Embryonic facial prominence (tissue), 1 donor: ENCODE measurements at regions not wholly inside any gene's neighbourhood (a gene's known extent, or its start where the extent isn't known, plus 50 kb on each side); places are given as distances from the start of the nearest gene placed in this dataset.
"Not testable (repeated sequence)": the region's sequence is repeated elsewhere in the genome, so short reads cannot be mapped to it uniquely, and the experiment has no call there.

Experiments used
- DNase-seq: peaks from one replicate; pipeline ENCODE4 v3.0.0-alpha.2; 2016; ENCODE audit errors: extremely low spot score

GRCh38 chr5:169531631-169532030, 51.9 kb upstream of the SPDL1 start:
- DNase-seq = no peak

GRCh38 chr5:169527863-169528262, 55.7 kb upstream of the SPDL1 start:
- no peak for DNase-seq

GRCh38 chr5:169527066-169527465, 56.5 kb upstream of the SPDL1 start:
- DNase-seq = no peak

- DNase-seq = no peak
These were observed 60.7 kb upstream of the SPDL1 start for GRCh38 chr5:169522851-169523250.

- DNase-seq = no peak
These were observed 62.1 kb upstream of the SPDL1 start for GRCh38 chr5:169521366-169521983.

GRCh38 chr5:169519358-169519757, 64.2 kb upstream of the SPDL1 start:
- DNase-seq = no peak

GRCh38 chr5:169518779-169519178, 64.8 kb upstream of the SPDL1 start:
- DNase-seq = not testable (repeated sequence)

GRCh38 chr5:169512385-169512784, 71.2 kb upstream of the SPDL1 start:
- DNase-seq = no peak

- no peak for DNase-seq
These were observed 71.9 kb upstream of the SPDL1 start for GRCh38 chr5:169511708-169512107.

GRCh38 chr5:169507051-169507450, 76.5 kb upstream of the SPDL1 start:
- DNase-seq = no peak

- no peak for DNase-seq
These were observed 79.7 kb upstream of the SPDL1 start for GRCh38 chr5:169503886-169504285.

- no peak for DNase-seq
These were observed 83.5 kb upstream of the SPDL1 start for GRCh38 chr5:169499990-169500505.

- no peak for DNase-seq
These were observed 86.7 kb upstream of the SPDL1 start for GRCh38 chr5:169496878-169497277.

GRCh38 chr5:169494941-169495548, 88.5 kb upstream of the SPDL1 start:
- DNase-seq = no peak

- no peak for DNase-seq
These were observed 89.1 kb upstream of the SPDL1 start for GRCh38 chr5:169494383-169494935.

- DNase-seq = no peak
These were observed 109.3 kb upstream of the SPDL1 start for GRCh38 chr5:169474226-169474625.

GRCh38 chr5:169472544-169472943, 111.0 kb upstream of the SPDL1 start:
- DNase-seq = no peak

GRCh38 chr5:169471021-169471420, 112.6 kb upstream of the SPDL1 start:
- DNase-seq = no peak

- DNase-seq = no peak
These were observed 116.4 kb upstream of the SPDL1 start for GRCh38 chr5:169467041-169467771.

GRCh38 chr5:169460896-169461295, 122.7 kb upstream of the SPDL1 start:
- DNase-seq = no peak

- no peak for DNase-seq
These were observed 123.5 kb upstream of the SPDL1 start for GRCh38 chr5:169460123-169460522.

- DNase-seq = no peak
These were observed 125.4 kb upstream of the SPDL1 start for GRCh38 chr5:169458221-169458620.

GRCh38 chr5:169450464-169450863, 133.1 kb upstream of the SPDL1 start:
- no peak for DNase-seq
